OCI-LY7 (cell line): ENCODE measurements at regions not wholly inside any gene's neighbourhood (a gene's known extent, or its start where the extent isn't known, plus 50 kb on each side); places are given as distances from the start of the nearest gene placed in this dataset.

Experiments
- BruUV-seq: library from RNA; stranded (reverse); fragments of 400-500 nt; replicated peaks from 2 replicates; lab custom pipeline; 2021; lab: Mats Ljungman, UMichigan
- CTCF ChIA-PET: fragments of 300-600 bp; sonication (Branson Sonifier 250); formaldehyde crosslinking; loops from one replicate; lab custom pipeline; 2022; ENCODE audit warnings: antibody characterized with exemption; ENCODE audit not compliant: unreplicated experiment; lab: Charles Lee
- POLR2A ChIA-PET: fragments of 300-600 bp; sonication (Branson Sonifier 250); formaldehyde crosslinking; loops from one replicate; lab custom pipeline; 2022; ENCODE audit warnings: antibody characterized with exemption; lab: Charles Lee
- DNase-seq: peaks from one replicate; pipeline ENCODE4 v3.0.0-alpha.2; 2015; ENCODE audit warnings: low spot score
- H2AFZ ChIP-seq: fragments of 200-600 bp; sonication (generic), shearing (Covaris generic); 2 replicates; pipeline ENCODE4 v1.6.1; 2014; ENCODE audit warnings: mild to moderate bottlenecking, antibody characterized with exemption, low read length, moderate library complexity
- H3K27ac ChIP-seq: fragments of 200-600 bp; sonication (generic); 2 replicates; pipeline ENCODE4 v1.5.1; 2014; ENCODE audit warnings: mixed run types, low read depth, mild to moderate bottlenecking, moderate library complexity, low read length, inconsistent platforms; ENCODE audit not compliant: poor library complexity, severe bottlenecking
- H3K36me3 ChIP-seq: fragments of 200-600 bp; sonication (generic); 2 replicates; pipeline ENCODE4 v1.6.1; 2014; ENCODE audit warnings: mild to moderate bottlenecking, antibody characterized with exemption, low read length, moderate library complexity, mixed read lengths; ENCODE audit not compliant: insufficient read depth
- H3K4me1 ChIP-seq: fragments of 200-600 bp; sonication (generic); 2 replicates; pipeline ENCODE4 v1.5.1; 2014; ENCODE audit warnings: mild to moderate bottlenecking, low read length; ENCODE audit not compliant: insufficient read depth, poor library complexity, severe bottlenecking
- H3K4me2 ChIP-seq: fragments of 200-600 bp; sonication (generic); 2 replicates; pipeline ENCODE4 v1.6.1; 2014; ENCODE audit warnings: mild to moderate bottlenecking, low read length
- H3K4me3 ChIP-seq: fragments of 200-600 bp; sonication (generic); 2 replicates; pipeline ENCODE4 v1.5.1; 2014; ENCODE audit warnings: mild to moderate bottlenecking, low read depth, low read length; ENCODE audit not compliant: poor library complexity, severe bottlenecking
- H3K79me2 ChIP-seq: fragments of 200-600 bp; sonication (generic); 2 replicates; pipeline ENCODE4 v1.6.1; 2016; ENCODE audit warnings: low read depth, mild to moderate bottlenecking, low read length, moderate library complexity, mixed read lengths; ENCODE audit not compliant: insufficient read depth
- H3K9me2 ChIP-seq: fragments of 200-600 bp; sonication (generic); 2 replicates; pipeline ENCODE4 v1.6.1; 2016; ENCODE audit warnings: mild to moderate bottlenecking, low read length, mixed read lengths; ENCODE audit not compliant: insufficient read depth
- H3K9me3 ChIP-seq: fragments of 200-600 bp; sonication (generic); 2 replicates; pipeline ENCODE4 v1.6.1; 2014; ENCODE audit warnings: mild to moderate bottlenecking, mixed run types, low read length, mixed read lengths
- H4K20me1 ChIP-seq: fragments of 200-600 bp; sonication (generic); 2 replicates; pipeline ENCODE4 v1.6.1; 2014; ENCODE audit warnings: mild to moderate bottlenecking, antibody characterized with exemption, low read length, moderate library complexity, mixed read lengths; ENCODE audit not compliant: insufficient read depth
- EZH2phosphoT487 ChIP-seq: fragments of 200-600 bp; sonication (generic); IDR thresholded peaks from 2 replicates; pipeline ENCODE4 v1.6.1; 2018; ENCODE audit warnings: low read depth, borderline replicate concordance, mild to moderate bottlenecking, mixed run types, antibody characterized with exemption, low read length, moderate library complexity, mixed read lengths
- intact Hi-C: fragments of 100-400 bp; cut with micrococcal nuclease; formaldehyde crosslinking; loops from one replicate; pipeline ENCODE4 v1.10.0; 2022; ENCODE audit not compliant: unreplicated experiment
- TF ChIP-seq, protein P1 (sequence below): fragments of 200-600 bp; sonication (generic); conservative IDR thresholded peaks from 2 replicates; pipeline ENCODE4 v1.5.1; 2014; ENCODE audit warnings: mild to moderate bottlenecking, antibody characterized with exemption, low read length, moderate library complexity, mixed read lengths

DNA sequence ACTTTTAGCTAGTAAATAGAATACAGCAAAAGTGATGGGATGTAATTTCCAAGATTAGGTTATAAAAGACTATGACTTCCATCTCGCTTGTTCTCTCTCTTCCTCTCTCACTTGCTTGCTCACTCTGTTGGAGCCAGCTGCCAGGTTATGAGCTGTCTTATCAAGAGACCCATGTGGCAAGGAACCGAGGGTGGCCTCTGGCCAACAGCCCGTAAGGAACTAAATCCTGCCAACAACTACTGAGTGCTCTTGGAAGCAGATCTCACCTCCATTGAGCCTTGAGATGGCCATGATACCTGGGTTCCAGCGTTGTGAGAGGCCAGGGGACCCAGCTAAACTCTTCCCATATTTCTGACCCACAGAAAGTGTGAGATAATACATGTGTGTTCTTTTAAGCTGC is 636.1 kb downstream of the ACTL7B start:
- H3K27ac ChIP-seq = no peak overlapping the region
- ChIA-PET POLR2A (interaction anchor here (0.7 kb wide), 1 partner anchor 19 kb away, joined by 3 read pairs; no protein-coding TSS in a partner anchor), CTCF (no interaction called here)
- no peaks in the 10 kb centered on the region for H3K9me2 ChIP-seq
- no peaks in the 10 kb centered on the region for H3K79me2 ChIP-seq
- intact Hi-C loops = no loop called here
- H3K36me3 ChIP-seq = no peaks in the 10 kb centered on the region
- H2AFZ ChIP-seq = no peak overlapping the region
- no peaks in the 10 kb centered on the region for H3K9me3 ChIP-seq
- no peak for TF ChIP-seq EZH2phosphoT487
- TF ChIP-seq, protein P1, sequence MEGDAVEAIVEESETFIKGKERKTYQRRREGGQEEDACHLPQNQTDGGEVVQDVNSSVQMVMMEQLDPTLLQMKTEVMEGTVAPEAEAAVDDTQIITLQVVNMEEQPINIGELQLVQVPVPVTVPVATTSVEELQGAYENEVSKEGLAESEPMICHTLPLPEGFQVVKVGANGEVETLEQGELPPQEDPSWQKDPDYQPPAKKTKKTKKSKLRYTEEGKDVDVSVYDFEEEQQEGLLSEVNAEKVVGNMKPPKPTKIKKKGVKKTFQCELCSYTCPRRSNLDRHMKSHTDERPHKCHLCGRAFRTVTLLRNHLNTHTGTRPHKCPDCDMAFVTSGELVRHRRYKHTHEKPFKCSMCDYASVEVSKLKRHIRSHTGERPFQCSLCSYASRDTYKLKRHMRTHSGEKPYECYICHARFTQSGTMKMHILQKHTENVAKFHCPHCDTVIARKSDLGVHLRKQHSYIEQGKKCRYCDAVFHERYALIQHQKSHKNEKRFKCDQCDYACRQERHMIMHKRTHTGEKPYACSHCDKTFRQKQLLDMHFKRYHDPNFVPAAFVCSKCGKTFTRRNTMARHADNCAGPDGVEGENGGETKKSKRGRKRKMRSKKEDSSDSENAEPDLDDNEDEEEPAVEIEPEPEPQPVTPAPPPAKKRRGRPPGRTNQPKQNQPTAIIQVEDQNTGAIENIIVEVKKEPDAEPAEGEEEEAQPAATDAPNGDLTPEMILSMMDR = no peak
- no TSS peak for BruUV-seq
- no peaks in the 10 kb centered on the region for H4K20me1 ChIP-seq
- no peak overlapping the region for H3K4me3 ChIP-seq
- no peak overlapping the region for H3K4me2 ChIP-seq
- no peaks in the 10 kb centered on the region for H3K4me1 ChIP-seq
- DNase-seq = no peak

DNA sequence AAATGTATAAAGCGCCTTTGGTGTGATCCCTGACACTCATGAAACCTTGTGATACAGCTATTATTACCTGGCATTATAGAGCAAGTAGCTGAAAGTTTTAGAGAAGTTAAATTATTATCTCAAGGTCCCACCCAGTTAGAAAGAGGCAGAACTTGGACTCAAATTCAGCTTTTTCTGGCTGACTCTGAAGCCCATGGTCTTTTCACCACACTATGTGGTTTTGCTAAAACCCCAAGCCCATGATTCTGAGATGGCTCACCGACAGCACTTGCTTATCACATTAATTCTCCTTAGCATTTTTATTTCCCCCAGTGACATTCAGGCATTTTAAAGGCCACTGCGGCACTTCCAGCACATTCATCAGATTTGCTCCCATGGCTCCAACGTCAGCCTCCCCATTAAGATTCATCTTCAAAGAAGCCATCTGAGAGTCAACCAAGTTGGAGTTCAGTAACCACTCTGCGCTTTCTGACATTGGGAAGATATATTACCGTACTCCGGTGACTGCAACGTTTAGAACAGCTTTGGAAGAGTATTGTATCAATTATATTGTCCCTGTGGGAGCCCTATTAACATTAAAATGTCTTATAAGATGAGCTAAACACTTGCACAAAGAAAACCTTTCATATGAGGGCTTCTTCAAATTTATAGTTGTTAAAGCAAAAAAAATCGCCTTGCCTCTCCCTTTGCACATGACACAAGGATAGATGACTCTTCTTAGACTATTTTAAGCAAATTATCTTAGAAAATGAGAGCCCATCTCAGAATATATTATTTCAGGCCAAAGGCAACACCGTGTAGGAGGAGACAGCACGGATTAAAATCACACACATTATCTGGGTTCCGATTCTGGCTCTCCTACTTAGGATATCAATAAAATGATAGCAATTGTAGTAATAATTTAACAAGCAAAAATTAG is 638.1 kb downstream of the ACTL7B start:
- Histone ChIP-seq H3K9me2 (no peaks in the 10 kb centered on the region), H3K27ac (no peak overlapping the region), H2AFZ (no peak overlapping the region), H3K4me3 (no peak overlapping the region), H3K4me1 (no peaks in the 10 kb centered on the region), H3K9me3 (no peaks in the 10 kb centered on the region), H3K4me2 (no peak overlapping the region), H4K20me1 (no peaks in the 10 kb centered on the region), H3K79me2 (no peaks in the 10 kb centered on the region), H3K36me3 (no peaks in the 10 kb centered on the region)
- no peak for TF ChIP-seq EZH2phosphoT487
- TF ChIP-seq, protein P1 = no peak
- DNase-seq = no peak
- CTCF ChIA-PET = no interaction called here
- intact Hi-C loops = no loop called here
- BruUV-seq = no TSS peak
- POLR2A ChIA-PET = no interaction called here

DNA sequence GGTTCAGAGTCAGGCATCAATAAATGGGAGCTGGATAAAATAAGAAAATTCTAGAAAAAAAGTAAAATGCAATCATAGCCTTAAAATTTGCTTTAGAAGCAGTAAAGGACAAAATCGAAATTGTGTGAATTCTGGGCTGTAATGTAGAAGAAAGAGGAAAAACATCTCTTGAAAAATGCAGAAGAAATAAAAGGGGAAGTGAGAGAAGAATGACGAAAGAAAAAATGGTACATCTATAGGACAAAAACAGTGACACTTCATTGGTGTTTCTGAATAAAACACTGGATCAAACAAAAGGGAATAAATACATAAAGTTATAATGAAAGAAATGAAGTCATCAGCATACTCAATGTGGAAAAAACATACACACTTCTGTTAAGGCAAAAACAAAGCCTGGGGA is 642.3 kb downstream of the ACTL7B start:
- H3K27ac ChIP-seq = no peak overlapping the region
- H3K9me2 ChIP-seq = no peaks in the 10 kb centered on the region
- no peak overlapping the region for H2AFZ ChIP-seq
- no peak overlapping the region for H3K4me2 ChIP-seq
- H3K9me3 ChIP-seq = no peaks in the 10 kb centered on the region
- no peaks in the 10 kb centered on the region for H3K36me3 ChIP-seq
- intact Hi-C loops = no loop called here
- ChIA-PET CTCF (no interaction called here), POLR2A (no interaction called here)
- H4K20me1 ChIP-seq = no peaks in the 10 kb centered on the region
- TF ChIP-seq, protein P1 = no peak
- TF ChIP-seq EZH2phosphoT487 = no peak
- no TSS peak for BruUV-seq
- no peaks in the 10 kb centered on the region for H3K4me1 ChIP-seq
- H3K79me2 ChIP-seq = no peaks in the 10 kb centered on the region
- no peak for DNase-seq
- no peak overlapping the region for H3K4me3 ChIP-seq
